Central memory CD8-positive, alpha-beta T cell (primary cell): ENCODE measurements at regions not wholly inside any gene's neighbourhood (a gene's known extent, or its start where the extent isn't known, plus 50 kb on each side); places are given as distances from the start of the nearest gene placed in this dataset.

Experiments used
- ATAC-seq: fragments of 150-1000 bp; cut with Tn5 transposase; replicated peaks from 2 replicates; pipeline ENCODE4 v1.10.0; 2022; ENCODE audit warnings: mild to moderate bottlenecking, moderate FRiP score, moderate number of reproducible peaks; ENCODE audit not compliant: poor library complexity, severe bottlenecking; ENCODE audit errors: extremely low read depth
- DNase-seq, 2 donors: peaks; one replicate each; pipeline ENCODE4 v3.0.0; 2021; ENCODE audit warnings: low spot score in 2 of 2
- H3K27ac Mint-ChIP-seq: one replicate; pipeline ENCODE4 v1.8.0; 2022; ENCODE audit warnings: low read depth, mild to moderate bottlenecking, moderate library complexity, mixed read lengths
- H3K27me3 Mint-ChIP-seq: one replicate; pipeline ENCODE4 v1.8.0; 2022; ENCODE audit warnings: mixed read lengths
- H3K36me3 Mint-ChIP-seq: one replicate; pipeline ENCODE4 v1.8.0; 2022; ENCODE audit warnings: mild to moderate bottlenecking, moderate library complexity, mixed read lengths; ENCODE audit not compliant: insufficient read depth
- H3K4me1 Mint-ChIP-seq: one replicate; pipeline ENCODE4 v1.8.0; 2022; ENCODE audit warnings: mixed read lengths
- H3K4me3 Mint-ChIP-seq: one replicate; pipeline ENCODE4 v1.8.0; 2022; ENCODE audit warnings: mild to moderate bottlenecking, moderate library complexity, mixed read lengths
- H3K9me3 Mint-ChIP-seq: one replicate; pipeline ENCODE4 v1.8.0; 2022; ENCODE audit warnings: mixed read lengths

DNA sequence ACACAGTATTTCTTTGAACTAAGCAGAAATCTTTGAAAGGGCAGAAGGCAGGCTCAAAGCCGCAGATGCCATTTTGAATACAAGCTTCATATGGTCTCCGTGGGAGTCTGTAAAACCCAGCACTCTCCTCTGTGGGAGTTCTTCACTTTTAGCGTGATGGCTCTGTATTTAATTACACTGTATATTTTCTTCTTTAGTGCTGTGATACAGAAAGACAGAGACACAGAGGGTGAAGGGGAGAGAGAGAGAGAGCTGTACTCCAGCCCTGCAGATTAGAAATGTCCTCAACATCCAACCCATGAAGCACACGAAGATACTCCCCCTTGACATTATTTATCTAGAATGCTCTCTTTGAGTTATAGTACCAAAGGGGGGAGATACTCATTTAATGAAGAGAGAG lies 752.6 kb upstream of the NR2F2 start:
- ATAC-seq = no peak
- H3K9me3 Mint-ChIP-seq = no peaks in the 10 kb centered on the region

DNA sequence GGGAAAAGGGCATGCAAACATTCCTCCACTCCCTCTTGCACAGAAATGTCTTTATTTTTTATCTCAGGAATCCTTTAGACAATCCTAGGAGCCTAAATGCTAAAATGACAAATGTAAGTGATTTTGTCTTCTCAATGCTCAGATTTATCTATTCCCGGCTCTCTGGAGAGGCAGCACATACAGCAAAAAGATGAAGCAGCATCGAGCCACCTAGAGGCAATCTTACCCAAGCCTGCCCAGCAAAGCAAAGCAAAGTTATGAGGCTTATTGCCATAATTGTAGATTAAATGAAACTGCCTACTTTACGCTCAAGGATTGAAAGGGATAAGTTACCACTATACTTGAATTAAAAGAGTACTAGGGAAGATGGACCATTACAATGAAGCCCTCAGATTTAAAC lies 750.4 kb upstream of the NR2F2 start:
- Mint-ChIP-seq H3K4me1 (no peaks in the 10 kb centered on the region), H3K27ac (no peak overlapping the region), H3K27me3 (peaks cover 22% of the 10 kb centered on the region), H3K36me3 (peaks cover 2% of the 10 kb centered on the region), H3K9me3 (no peaks in the 10 kb centered on the region), H3K4me3 (no peak overlapping the region)
- ATAC-seq (no peak), DNase-seq (no peak)

More for the DNA sequence above, 752.6 kb upstream of the NR2F2 start:
- no peak for DNase-seq
- Mint-ChIP-seq H3K4me3 (no peak overlapping the region), H3K4me1 (no peaks in the 10 kb centered on the region), H3K27me3 (peaks cover 22% of the 10 kb centered on the region), H3K36me3 (peaks cover under 1% of the 10 kb centered on the region), H3K27ac (no peak overlapping the region)

DNA sequence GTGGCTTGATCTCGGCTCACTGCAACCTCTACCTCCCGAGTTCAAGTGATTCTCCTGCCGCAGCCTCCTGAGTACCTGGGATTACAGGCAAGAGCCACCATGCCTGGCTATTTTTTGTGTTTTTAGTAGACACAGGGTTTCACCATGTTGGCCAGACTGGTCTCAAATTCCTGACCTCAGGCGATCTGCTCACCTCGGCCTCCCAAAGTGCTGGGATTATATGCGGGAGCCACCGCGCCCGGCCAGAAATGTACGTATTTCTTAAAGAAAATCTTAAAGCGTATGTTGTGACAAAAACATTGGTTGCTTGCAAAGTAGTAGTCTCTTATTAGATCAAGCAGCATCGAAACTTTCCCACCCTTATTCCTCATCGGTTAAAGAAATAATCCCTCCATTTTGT lies 748.9 kb upstream of the NR2F2 start:
- H3K9me3 Mint-ChIP-seq = no peaks in the 10 kb centered on the region
- peaks cover 22% of the 10 kb centered on the region for H3K27me3 Mint-ChIP-seq
- peaks cover 2% of the 10 kb centered on the region for H3K36me3 Mint-ChIP-seq
- H3K4me3 Mint-ChIP-seq = no peak overlapping the region
- H3K27ac Mint-ChIP-seq = no peak overlapping the region
- DNase-seq (no peak), ATAC-seq (no peak)
- H3K4me1 Mint-ChIP-seq = no peaks in the 10 kb centered on the region

DNA sequence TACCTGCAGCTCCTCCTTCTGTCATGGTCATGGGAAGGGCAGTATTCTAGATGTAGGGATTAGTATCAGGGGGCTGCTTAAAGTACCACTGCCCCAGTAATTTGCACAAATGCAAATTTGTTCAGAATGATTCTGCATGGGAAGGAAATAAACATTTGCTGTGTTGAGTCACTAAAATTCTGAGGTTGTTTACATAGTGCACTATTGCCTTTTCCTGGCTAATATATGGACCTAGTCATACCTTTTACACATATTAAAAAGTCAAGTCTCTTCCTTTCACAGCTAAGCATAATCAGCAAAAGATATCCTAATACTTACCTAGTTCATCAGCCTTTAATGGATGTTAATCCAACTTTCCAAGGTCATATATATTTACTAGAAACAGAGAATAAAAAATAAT lies 746.4 kb upstream of the NR2F2 start:
- no peak overlapping the region for H3K4me3 Mint-ChIP-seq
- DNase-seq = no peak
- H3K9me3 Mint-ChIP-seq = no peaks in the 10 kb centered on the region
- H3K27me3 Mint-ChIP-seq = peaks cover 10% of the 10 kb centered on the region
- peaks cover 2% of the 10 kb centered on the region for H3K36me3 Mint-ChIP-seq
- no peak overlapping the region for H3K27ac Mint-ChIP-seq
- ATAC-seq = no peak
- H3K4me1 Mint-ChIP-seq = no peaks in the 10 kb centered on the region

DNA sequence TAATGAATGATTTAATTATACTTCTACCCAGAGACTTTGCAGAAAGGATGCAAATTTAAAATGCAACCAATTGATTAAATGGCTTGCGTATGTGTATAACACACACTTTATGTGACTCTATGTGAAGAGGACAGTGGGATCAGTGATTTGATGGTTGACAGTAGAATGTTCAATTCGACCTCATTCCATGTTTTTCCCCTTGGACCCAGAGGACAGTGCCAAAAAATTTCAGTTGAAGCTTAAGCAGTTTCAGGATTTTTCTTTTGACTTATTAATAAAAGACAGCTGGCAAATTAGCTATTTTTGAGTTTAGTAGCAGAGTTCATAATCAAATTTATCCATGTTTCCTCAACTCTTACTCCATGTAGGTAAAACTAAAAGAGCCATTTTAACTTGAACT lies 742.4 kb upstream of the NR2F2 start:
- Mint-ChIP-seq H3K4me1 (no peaks in the 10 kb centered on the region), H3K4me3 (no peak overlapping the region), H3K36me3 (no peaks in the 10 kb centered on the region), H3K9me3 (no peaks in the 10 kb centered on the region), H3K27me3 (no peaks in the 10 kb centered on the region), H3K27ac (no peak overlapping the region)
- ATAC-seq (no peak), DNase-seq (no peak)

DNA sequence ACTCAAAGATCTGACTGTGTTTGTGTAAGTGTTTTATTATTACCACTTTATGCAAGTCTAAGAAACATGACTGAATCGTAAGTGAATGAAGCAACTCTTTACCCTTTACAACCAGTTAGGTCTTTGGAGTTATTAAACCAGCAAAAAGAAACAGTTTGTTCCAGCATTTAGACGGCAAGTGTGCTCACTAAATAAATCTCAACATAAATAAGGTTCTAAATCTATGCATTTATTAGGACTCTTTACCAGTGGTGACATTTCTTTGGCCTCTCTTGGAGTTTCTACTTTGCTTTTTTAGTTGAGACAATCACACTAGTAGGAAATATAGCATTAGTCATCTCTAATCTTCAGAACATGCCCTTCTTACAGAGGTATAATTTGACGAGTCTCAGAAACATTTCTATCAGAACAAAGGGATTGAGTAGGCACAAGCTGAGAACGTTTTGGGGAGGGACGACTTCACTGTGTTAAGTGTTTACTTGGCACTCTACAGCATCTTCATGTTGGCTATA lies 739.9 kb upstream of the NR2F2 start:
- DNase-seq = no peak
- H3K27me3 Mint-ChIP-seq = no peaks in the 10 kb centered on the region
- no peaks in the 10 kb centered on the region for H3K4me1 Mint-ChIP-seq
- no peaks in the 10 kb centered on the region for H3K36me3 Mint-ChIP-seq
- no peak overlapping the region for H3K27ac Mint-ChIP-seq
- H3K4me3 Mint-ChIP-seq = no peak overlapping the region
- no peaks in the 10 kb centered on the region for H3K9me3 Mint-ChIP-seq
- ATAC-seq = no peak

DNA sequence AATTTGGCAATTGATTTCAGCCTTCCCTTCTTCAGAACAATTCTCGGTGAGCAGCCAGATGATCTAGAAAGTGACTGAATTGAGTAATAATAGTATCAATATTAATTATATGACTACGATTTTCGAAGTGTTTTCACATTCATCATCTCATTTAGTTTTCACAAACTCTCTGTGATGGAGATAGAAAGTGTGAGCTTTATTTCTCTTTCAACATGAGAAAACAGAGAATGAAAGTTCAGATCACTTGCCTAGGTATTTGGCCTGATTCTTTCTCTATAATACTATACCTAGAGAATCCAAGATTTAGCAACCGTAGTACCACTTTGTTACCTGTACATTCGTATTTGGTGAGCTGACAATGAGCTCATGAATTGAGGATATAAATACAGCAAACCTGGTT lies 739.2 kb upstream of the NR2F2 start:
- ATAC-seq = no peak
- no peaks in the 10 kb centered on the region for H3K4me1 Mint-ChIP-seq
- no peak for DNase-seq
- no peak overlapping the region for H3K27ac Mint-ChIP-seq
- no peaks in the 10 kb centered on the region for H3K9me3 Mint-ChIP-seq
- H3K36me3 Mint-ChIP-seq = no peaks in the 10 kb centered on the region
- H3K27me3 Mint-ChIP-seq = no peaks in the 10 kb centered on the region
- no peak overlapping the region for H3K4me3 Mint-ChIP-seq

DNA sequence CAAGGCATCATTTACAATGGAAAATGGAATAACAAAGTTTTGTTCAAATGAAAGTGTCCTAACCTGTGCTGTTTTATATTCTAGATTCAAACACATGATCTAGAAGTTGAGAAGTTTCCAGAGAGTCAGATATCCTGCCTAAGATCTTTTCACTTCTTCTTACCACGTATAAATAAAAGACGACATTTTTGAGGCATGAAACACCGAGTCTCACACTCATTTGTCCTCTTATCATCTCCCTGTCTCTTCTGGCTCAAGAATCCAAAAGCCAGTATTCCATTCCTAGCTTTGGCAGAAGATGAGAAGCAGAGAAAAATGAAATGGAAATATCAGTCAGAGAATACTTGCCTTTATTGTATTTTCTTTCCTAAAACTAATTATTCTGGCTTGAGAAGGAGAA lies 738.6 kb upstream of the NR2F2 start:
- Mint-ChIP-seq H3K4me3 (no peak overlapping the region), H3K27ac (no peak overlapping the region), H3K9me3 (no peaks in the 10 kb centered on the region), H3K27me3 (no peaks in the 10 kb centered on the region), H3K36me3 (no peaks in the 10 kb centered on the region), H3K4me1 (no peaks in the 10 kb centered on the region)
- DNase-seq (no peak), ATAC-seq (no peak)

DNA sequence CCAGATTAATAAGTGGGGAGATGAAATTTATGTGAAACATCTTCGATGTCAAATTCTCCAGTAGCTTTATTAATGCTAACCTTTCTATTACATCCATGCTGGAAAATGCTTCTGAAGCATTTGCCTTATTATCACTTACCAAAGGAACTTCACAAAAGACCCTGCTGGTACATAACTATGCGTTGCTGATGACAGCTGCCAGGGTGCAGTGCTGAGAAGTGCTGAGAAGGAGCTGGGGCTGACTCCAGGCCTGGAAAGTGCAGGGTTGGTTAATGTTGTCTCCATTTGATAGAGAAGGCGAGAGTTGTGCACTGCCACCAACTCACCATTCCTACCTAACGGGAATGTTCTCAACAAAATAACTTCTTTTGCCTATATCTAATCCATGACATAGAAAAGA lies 736.0 kb upstream of the NR2F2 start:
- Mint-ChIP-seq H3K36me3 (no peaks in the 10 kb centered on the region), H3K4me3 (no peak overlapping the region), H3K27ac (no peak overlapping the region), H3K4me1 (no peaks in the 10 kb centered on the region), H3K9me3 (no peaks in the 10 kb centered on the region), H3K27me3 (no peaks in the 10 kb centered on the region)
- ATAC-seq = no peak
- DNase-seq = no peak

DNA sequence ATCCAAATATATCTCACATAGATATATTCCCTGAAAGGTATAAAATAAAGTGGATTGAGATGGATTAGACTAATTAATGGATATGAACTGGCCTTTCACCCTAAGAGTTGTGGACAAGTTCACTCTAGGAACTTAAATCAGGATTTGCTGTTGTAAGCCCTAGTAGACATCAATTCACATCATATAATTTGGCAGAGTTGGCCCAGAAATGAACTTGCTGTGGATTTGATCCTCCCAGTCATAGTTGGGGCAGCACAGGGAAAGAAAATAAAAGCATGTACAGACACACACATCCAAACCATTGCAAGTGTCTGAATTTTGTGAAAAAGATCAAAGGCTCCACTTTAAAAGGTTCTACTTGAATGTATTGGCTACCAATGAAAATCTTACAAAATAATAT lies 734.7 kb upstream of the NR2F2 start:
- DNase-seq = no peak
- Mint-ChIP-seq H3K4me3 (no peak overlapping the region), H3K4me1 (no peaks in the 10 kb centered on the region), H3K36me3 (no peaks in the 10 kb centered on the region), H3K27ac (no peak overlapping the region), H3K9me3 (no peaks in the 10 kb centered on the region), H3K27me3 (no peaks in the 10 kb centered on the region)
- no peak for ATAC-seq

DNA sequence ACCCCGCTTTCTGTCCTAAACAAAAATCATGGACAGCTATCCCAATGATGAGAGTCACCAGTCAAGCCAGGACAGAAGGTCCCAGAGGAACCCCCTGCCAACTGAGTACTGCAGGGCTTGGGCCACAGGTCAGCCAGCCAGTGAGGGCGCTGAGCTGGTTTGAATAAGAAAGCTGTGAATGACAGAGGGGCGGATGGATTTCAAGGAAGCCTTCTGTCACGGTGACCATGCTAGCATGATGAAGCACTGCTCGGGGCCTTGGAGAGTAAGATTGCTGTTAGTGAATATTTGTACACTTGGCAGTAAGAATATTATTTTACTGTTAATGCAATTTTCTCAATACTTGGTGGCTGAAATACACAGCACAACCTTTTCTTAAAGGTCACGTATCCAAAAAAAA lies 734.0 kb upstream of the NR2F2 start:
- Mint-ChIP-seq H3K27ac (no peak overlapping the region), H3K9me3 (no peaks in the 10 kb centered on the region), H3K4me3 (no peak overlapping the region), H3K36me3 (no peaks in the 10 kb centered on the region), H3K4me1 (no peaks in the 10 kb centered on the region), H3K27me3 (no peaks in the 10 kb centered on the region)
- ATAC-seq = no peak
- no peak for DNase-seq

DNA sequence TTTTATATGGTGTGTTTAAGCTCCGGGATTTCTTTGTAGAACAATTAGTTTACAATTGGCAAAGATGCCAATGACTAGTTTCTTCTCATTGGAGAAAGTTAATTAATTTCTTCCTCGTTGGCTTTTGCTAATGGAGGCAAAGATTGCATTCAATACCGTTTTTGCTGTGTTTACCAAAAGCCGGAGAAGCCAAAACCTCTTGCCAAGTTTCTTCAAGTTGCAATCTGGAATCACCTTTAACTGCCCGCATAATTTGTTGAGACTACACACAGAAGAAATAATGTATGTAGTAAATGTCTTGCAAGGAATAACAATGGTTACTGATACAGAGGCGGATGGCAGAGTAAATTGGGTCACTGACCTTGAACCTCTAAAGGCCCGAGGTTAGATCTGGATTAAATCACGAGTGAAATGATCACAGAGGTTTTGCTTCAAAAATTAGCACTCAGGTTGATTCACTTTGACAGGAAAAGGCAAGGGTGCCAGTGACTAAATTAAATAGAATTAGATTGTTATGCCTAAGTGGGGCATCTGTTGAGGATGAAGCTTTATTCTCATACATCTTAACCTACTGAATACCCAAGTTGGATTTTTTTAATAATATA lies 732.1 kb upstream of the NR2F2 start:
- H3K4me3 Mint-ChIP-seq = no peak overlapping the region
- no peaks in the 10 kb centered on the region for H3K4me1 Mint-ChIP-seq
- H3K36me3 Mint-ChIP-seq = no peaks in the 10 kb centered on the region
- H3K9me3 Mint-ChIP-seq = no peaks in the 10 kb centered on the region
- no peak overlapping the region for H3K27ac Mint-ChIP-seq
- DNase-seq = no peak
- no peak for ATAC-seq
- H3K27me3 Mint-ChIP-seq = no peaks in the 10 kb centered on the region

DNA sequence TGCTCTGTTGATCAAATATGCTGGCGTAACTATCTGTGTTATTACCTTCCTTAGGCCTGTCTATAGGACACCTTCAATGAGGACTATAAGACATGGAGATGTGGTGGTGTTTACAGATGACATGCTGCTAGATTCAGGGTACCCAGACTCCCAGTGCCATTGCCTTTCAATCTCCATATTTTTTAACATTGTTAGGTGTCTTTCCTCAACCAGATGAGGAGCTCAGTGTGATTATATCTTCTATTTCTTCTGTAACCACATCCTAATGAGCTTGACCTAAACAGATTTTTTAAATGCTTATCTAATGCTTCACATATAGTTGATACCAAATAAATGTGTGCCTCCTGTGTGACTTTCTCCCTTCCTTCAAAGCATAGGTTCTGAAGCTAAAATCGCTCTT lies 730.1 kb upstream of the NR2F2 start:
- Mint-ChIP-seq H3K9me3 (no peaks in the 10 kb centered on the region), H3K27me3 (no peaks in the 10 kb centered on the region), H3K27ac (no peak overlapping the region), H3K4me1 (no peaks in the 10 kb centered on the region), H3K4me3 (no peak overlapping the region), H3K36me3 (no peaks in the 10 kb centered on the region)
- DNase-seq = no peak
- no peak for ATAC-seq

DNA sequence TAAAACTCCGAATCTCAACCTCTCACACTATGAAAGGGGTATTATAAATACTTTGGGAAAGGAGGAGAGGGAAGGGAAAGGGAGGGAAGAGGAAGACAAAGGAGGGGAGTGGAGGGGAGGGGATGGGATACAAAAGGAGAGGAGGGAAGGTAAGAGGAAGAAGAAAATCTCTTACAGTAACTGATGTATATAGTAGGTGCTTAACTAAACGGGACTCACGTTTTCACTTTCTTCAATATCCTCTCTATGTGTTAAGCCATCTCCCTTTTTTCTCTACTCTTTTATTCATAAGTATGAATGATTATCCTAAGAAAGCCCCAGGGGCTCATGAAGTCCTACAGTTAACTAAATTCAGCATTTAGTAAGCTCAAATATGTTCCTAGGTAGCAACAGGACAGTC lies 729.6 kb upstream of the NR2F2 start:
- Mint-ChIP-seq H3K27me3 (no peaks in the 10 kb centered on the region), H3K9me3 (no peaks in the 10 kb centered on the region), H3K36me3 (no peaks in the 10 kb centered on the region), H3K4me1 (no peaks in the 10 kb centered on the region), H3K4me3 (no peak overlapping the region), H3K27ac (no peak overlapping the region)
- no peak for DNase-seq
- no peak for ATAC-seq
